CD14-positive monocyte (primary cell): ENCODE measurements at regions not wholly inside any gene's neighbourhood (a gene's known extent, or its start where the extent isn't known, plus 50 kb on each side); places are given as distances from the start of the nearest gene placed in this dataset.

ENCODE experiments used
- DNase-seq, 3 donors: peaks; one replicate each; pipeline ENCODE4 v3.0.0-alpha.2; 2011 to 2022
- H2AFZ ChIP-seq: 2 replicates; pipeline ENCODE4 v1.6.0; 2012; ENCODE audit warnings: mild to moderate bottlenecking, low read depth, low read length, inconsistent platforms; ENCODE audit not compliant: insufficient read depth, poor library complexity, severe bottlenecking
- H3K27ac ChIP-seq, 2 donors: 1 replicate in 1 of 2; 2 replicates in 1 of 2; pipeline ENCODE4 v1.5.1; 2012 to 2013; ENCODE audit warnings: low read length in 2 of 2, control low read depth in 1 of 2, inconsistent platforms in 1 of 2, low read depth in 1 of 2, mild to moderate bottlenecking in 1 of 2
- H3K27me3 ChIP-seq, 2 donors: one replicate each; pipeline versions ENCODE4 v1.6.0 to v1.6.1; 2011 to 2013; ENCODE audit warnings: low read length in 2 of 2; ENCODE audit not compliant: control insufficient read depth in 2 of 2, insufficient read depth in 2 of 2
- H3K36me3 ChIP-seq, 2 donors: replicated peaks in 1 of 2; 1 replicate in 1 of 2; 2 replicates in 1 of 2; pipeline versions ENCODE4 v1.5.1 to v1.6.1; 2012 to 2013; ENCODE audit warnings: low read length in 2 of 2, control low read depth in 1 of 2, inconsistent platforms in 1 of 2, mild to moderate bottlenecking in 1 of 2; ENCODE audit not compliant: insufficient read depth in 2 of 2, control insufficient read depth in 1 of 2
- H3K4me1 ChIP-seq, 2 donors: 1 replicate in 1 of 2; 2 replicates in 1 of 2; pipeline versions ENCODE4 v1.5.1 to v1.6.1; 2012 to 2013; ENCODE audit warnings: low read length in 2 of 2, control low read depth in 1 of 2, inconsistent platforms in 1 of 2, mild to moderate bottlenecking in 1 of 2, moderate library complexity in 1 of 2; ENCODE audit not compliant: insufficient read depth in 2 of 2, control insufficient read depth in 1 of 2
- H3K4me2 ChIP-seq: replicated peaks from 2 replicates; pipeline ENCODE3; 2012; ENCODE audit warnings: low read length, moderate library complexity, mild to moderate bottlenecking; ENCODE audit not compliant: poor library complexity, severe bottlenecking; ENCODE audit errors: extremely low read depth
- H3K4me3 ChIP-seq, 3 experiments: fragments of 200-600 bp in 1 of 3; sonication (generic) in 1 of 3; replicated peaks in 1 of 3; 1 replicate in 2 of 3; 2 replicates in 1 of 3; pipeline ENCODE4 v1.5.1; 2011 to 2013; ENCODE audit warnings: low read length in 3 of 3, mild to moderate bottlenecking in 3 of 3, control low read depth in 2 of 3, low read depth in 2 of 3, inconsistent platforms in 1 of 3, moderate library complexity in 1 of 3
- H3K79me2 ChIP-seq: 2 replicates; pipeline ENCODE4 v1.6.0; 2012; ENCODE audit warnings: mild to moderate bottlenecking, control low read depth, inconsistent platforms, low read length, moderate library complexity; ENCODE audit not compliant: insufficient read depth
- H3K9ac ChIP-seq: 2 replicates; pipeline ENCODE4 v1.6.0; 2017; ENCODE audit warnings: low read length, mild to moderate bottlenecking; ENCODE audit not compliant: insufficient read depth, poor library complexity, severe bottlenecking
- H3K9me3 ChIP-seq, 2 donors: replicated peaks in 1 of 2; 1 replicate in 1 of 2; 2 replicates in 1 of 2; pipeline versions ENCODE4 v1.5.1 to v1.6.1; 2012 to 2013; ENCODE audit warnings: low read length in 2 of 2, control low read depth in 1 of 2; ENCODE audit not compliant: control insufficient read depth in 1 of 2, insufficient read depth in 1 of 2
- H4K20me1 ChIP-seq: 2 replicates; pipeline ENCODE4 v1.6.0; 2012; ENCODE audit warnings: mild to moderate bottlenecking, low read length, control low read depth, moderate library complexity; ENCODE audit not compliant: insufficient read depth
- H3K27ac Mint-ChIP-seq, 7 donors: one replicate each; pipeline ENCODE4 v1.8.0; 2020; ENCODE audit warnings: mild to moderate bottlenecking in 7 of 7, mixed read lengths in 7 of 7, moderate library complexity in 6 of 7, inconsistent platforms in 2 of 7
- H3K27me3 Mint-ChIP-seq, 3 donors: one replicate each; pipeline ENCODE4 v1.8.0; 2021 to 2022; ENCODE audit warnings: low read depth in 3 of 3, mild to moderate bottlenecking in 3 of 3, mixed read lengths in 3 of 3, moderate library complexity in 3 of 3, inconsistent platforms in 1 of 3
- H3K36me3 Mint-ChIP-seq, 2 donors: one replicate each; pipeline ENCODE4 v1.8.0; 2020; ENCODE audit warnings: mixed read lengths in 2 of 2, inconsistent platforms in 1 of 2, mild to moderate bottlenecking in 1 of 2
- H3K4me1 Mint-ChIP-seq: one replicate; pipeline ENCODE4 v1.8.0; 2020; ENCODE audit warnings: mild to moderate bottlenecking, mixed read lengths
- H3K4me3 Mint-ChIP-seq, 2 donors: one replicate each; pipeline ENCODE4 v1.8.0; 2020; ENCODE audit warnings: mild to moderate bottlenecking in 2 of 2, mixed read lengths in 2 of 2, moderate library complexity in 1 of 2
- H3K9me3 Mint-ChIP-seq, 7 donors: one replicate each; pipeline ENCODE4 v1.8.0; 2020 to 2022; ENCODE audit warnings: mixed read lengths in 7 of 7, mild to moderate bottlenecking in 6 of 7, moderate library complexity in 6 of 7, inconsistent platforms in 2 of 7
- CTCF ChIP-seq: fragments of 200-600 bp; IDR thresholded peaks from one replicate; pipeline ENCODE4 v1.8.0; 2022; ENCODE audit warnings: antibody characterized with exemption, mild to moderate bottlenecking
- WGBS: methylation state at CpG from one replicate; pipeline ENCODE4 v1.1.5; 2013; ENCODE audit warnings: missing lambda C conversion rate; ENCODE audit not compliant: insufficient coverage; 5-methylcytosine and 5-hydroxymethylcytosine counted together
- intact Hi-C, 2 donors: fragments of 100-400 bp; cut with micrococcal nuclease; formaldehyde crosslinking; loops; one replicate each; pipeline versions ENCODE4 v1.15.0 to v1.15.1; 2023

- no peaks in the 10 kb centered on the region for H3K79me2 ChIP-seq
- no peak overlapping the region for H3K4me3 ChIP-seq
- no peaks in the 10 kb centered on the region for H3K27me3 ChIP-seq
- no peak overlapping the region for H3K9ac ChIP-seq
- H2AFZ ChIP-seq = no peak overlapping the region
- Mint-ChIP-seq H3K27ac (no peak overlapping the region), H3K4me3 (no peak overlapping the region), H3K27me3 (no peaks in the 10 kb centered on the region), H3K4me1 (no peaks in the 10 kb centered on the region), H3K36me3 (no peaks in the 10 kb centered on the region), H3K9me3 (peaks cover 0 to 5% (median 0%) of the 10 kb centered on the region in 7 donors)
- H3K9me3 ChIP-seq = no peaks in the 10 kb centered on the region
- intact Hi-C loops = no loop called here
- no peak for TF ChIP-seq CTCF
- H3K4me2 ChIP-seq = no peak overlapping the region
- no peaks in the 10 kb centered on the region for H4K20me1 ChIP-seq
- no CpG with 5 or more reads among the region's 3 CpGs for WGBS
- no peak overlapping the region for H3K27ac ChIP-seq
- DNase-seq = no peak
- no peaks in the 10 kb centered on the region for H3K4me1 ChIP-seq
- no peaks in the 10 kb centered on the region for H3K36me3 ChIP-seq
Measured at GRCh38 chr16:26195225-26195624, 503.5 kb downstream of the HS3ST4 start.

DNA sequence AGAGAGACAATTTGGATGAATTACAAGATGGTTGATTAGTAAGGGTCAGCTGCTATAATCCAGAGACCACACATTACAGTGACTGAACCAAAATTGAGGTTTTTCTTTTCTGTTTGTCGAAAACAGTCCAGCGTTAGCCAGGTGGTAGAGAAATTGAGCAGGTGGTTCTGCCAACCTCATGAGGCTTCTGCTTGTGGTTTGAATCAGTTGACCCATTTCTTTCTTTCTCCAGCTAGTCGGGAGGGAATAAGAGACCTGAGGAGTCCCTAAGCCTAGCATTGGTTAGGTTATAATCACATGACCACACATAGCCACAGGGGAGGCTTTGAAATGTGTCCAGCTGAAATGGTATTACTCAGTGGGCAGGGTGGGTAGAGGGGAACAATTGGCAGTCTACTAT is 504.6 kb downstream of the HS3ST4 start:
- Histone ChIP-seq H3K27me3 (no peaks in the 10 kb centered on the region), H3K4me2 (no peak overlapping the region), H3K36me3 (no peaks in the 10 kb centered on the region), H3K9me3 (no peaks in the 10 kb centered on the region), H3K79me2 (no peaks in the 10 kb centered on the region), H4K20me1 (no peaks in the 10 kb centered on the region), H3K4me3 (no peak overlapping the region), H3K27ac (no peak overlapping the region), H3K9ac (no peak overlapping the region), H2AFZ (no peak overlapping the region), H3K4me1 (no peaks in the 10 kb centered on the region)
- Mint-ChIP-seq H3K27ac (no peak overlapping the region), H3K4me3 (no peak overlapping the region), H3K4me1 (no peaks in the 10 kb centered on the region), H3K9me3 (peaks cover 0 to 9% (median 0%) of the 10 kb centered on the region in 7 donors), H3K27me3 (no peaks in the 10 kb centered on the region), H3K36me3 (no peaks in the 10 kb centered on the region)
- TF ChIP-seq CTCF = no peak
- no CpG with 5 or more reads among the region's 3 CpGs for WGBS
- intact Hi-C loops = no loop called here
- DNase-seq = no peak
